Testis (tissue), 2 donors: ENCODE measurements at regions not wholly inside any gene's neighbourhood (a gene's known extent, or its start where the extent isn't known, plus 50 kb on each side); places are given as distances from the start of the nearest gene placed in this dataset.
"Not testable (repeated sequence)": the region's sequence is repeated elsewhere in the genome, so short reads cannot be mapped to it uniquely, and the experiment has no call there.

ENCODE experiments used
- DNase-seq: peaks from one replicate; pipeline ENCODE4 v3.0.0-alpha.2; 2019
- H3K27ac ChIP-seq, 2 donors: fragments of 200-600 bp; sonication (generic); one replicate each; pipeline ENCODE4 v1.5.1; 2019
- H3K27me3 ChIP-seq: fragments of 200-600 bp; sonication (generic); one replicate; pipeline ENCODE4 v1.5.1; 2019
- H3K36me3 ChIP-seq: fragments of 200-600 bp; sonication (generic); one replicate; pipeline ENCODE4 v1.5.1; 2017; ENCODE audit warnings: low read depth; ENCODE audit errors: missing control alignments
- H3K4me1 ChIP-seq: fragments of 200-600 bp; sonication (generic); one replicate; pipeline ENCODE4 v1.5.1; 2019
- H3K4me3 ChIP-seq, 2 donors: fragments of 200-600 bp; sonication (generic); one replicate each; pipeline ENCODE4 v1.5.1; 2017 to 2019
- H3K9me3 ChIP-seq: fragments of 200-600 bp; sonication (generic); one replicate; pipeline ENCODE4 v1.5.1; 2017
- CTCF ChIP-seq, 3 experiments: fragments of 450-650 bp in 2 of 3; fragments of 200-600 bp in 1 of 3; sonication (generic) in 1 of 3; IDR thresholded peaks; one replicate each; pipeline ENCODE4 v1.5.1; 2016 to 2019; ENCODE audit warnings: antibody characterized with exemption in 3 of 3, mild to moderate bottlenecking in 2 of 3, moderate library complexity in 1 of 3
- POLR2A ChIP-seq: fragments of 450-650 bp; IDR thresholded peaks from one replicate; pipeline ENCODE4 v1.6.1; 2017; ENCODE audit warnings: antibody characterized with exemption, mild to moderate bottlenecking, moderate library complexity
- WGBS, 2 donors: methylation state at CpG; one replicate each; pipeline ENCODE4 v1.1.5; 2018; 5-methylcytosine and 5-hydroxymethylcytosine counted together
- intact Hi-C: fragments of 100-400 bp; cut with DNase I; formaldehyde crosslinking; loops from one replicate; pipeline ENCODE4 v1.15.1; 2023; ENCODE audit warnings: low total_unique reads

- H3K4me1 ChIP-seq = no peaks in the 10 kb centered on the region
- no peaks in the 10 kb centered on the region for H3K9me3 ChIP-seq
- intact Hi-C loops = loop anchor here (10.0 kb wide), 1 partner anchor 66 kb away; no protein-coding TSS in a partner anchor
- no peak overlapping the region for H3K27ac ChIP-seq
- H3K27me3 ChIP-seq = no peaks in the 10 kb centered on the region
- H3K36me3 ChIP-seq = no peaks in the 10 kb centered on the region
- TF ChIP-seq POLR2A = no peak
- no peak for TF ChIP-seq CTCF (IDR thresholded peaks at IDR 0.05)
- H3K4me3 ChIP-seq = no peak overlapping the region
- no peak for DNase-seq
Measured at GRCh38 chr9:104999136-104999535, 71.2 kb upstream of the ABCA1 start.

- intact Hi-C loops, H3K4me1 ChIP-seq, H3K27me3 ChIP-seq, H3K4me3 ChIP-seq, H3K36me3 ChIP-seq, H3K27ac ChIP-seq, H3K9me3 ChIP-seq, DNase-seq: not testable (repeated sequence)
- 97% methylated on average over 11 of the region's 11 CpGs for WGBS, 2 donors
Measured at GRCh38 chr9:105000529-105000928, 72.6 kb upstream of the ABCA1 start.

- H3K4me1 ChIP-seq = no peaks in the 10 kb centered on the region
- no peak for DNase-seq
- H3K27me3 ChIP-seq = no peaks in the 10 kb centered on the region
- 83 to 93% methylated on average over 7 of the region's 7 CpGs for WGBS, 2 donors
- no peak for TF ChIP-seq CTCF (IDR thresholded peaks at IDR 0.05)
- TF ChIP-seq POLR2A = no peak
- no peak overlapping the region for H3K4me3 ChIP-seq
- H3K27ac ChIP-seq = no peak overlapping the region
- no peaks in the 10 kb centered on the region for H3K36me3 ChIP-seq
- H3K9me3 ChIP-seq = no peaks in the 10 kb centered on the region
- intact Hi-C loops = no loop called here
Measured at GRCh38 chr9:105004466-105005090, 76.6 kb upstream of the ABCA1 start.

- TF ChIP-seq CTCF (IDR thresholded peaks at IDR 0.05) (no peak), POLR2A (no peak)
- H3K4me1 ChIP-seq = no peaks in the 10 kb centered on the region
- H3K27ac ChIP-seq = no peak overlapping the region
- no peaks in the 10 kb centered on the region for H3K36me3 ChIP-seq
- DNase-seq = no peak
- no peaks in the 10 kb centered on the region for H3K27me3 ChIP-seq
- intact Hi-C loops = no loop called here
- no peak overlapping the region for H3K4me3 ChIP-seq
- no peaks in the 10 kb centered on the region for H3K9me3 ChIP-seq
- WGBS, 2 donors = 94 to 96% methylated on average over 1 of the region's 1 CpG
Measured at GRCh38 chr9:105005186-105005585, 77.2 kb upstream of the ABCA1 start.

GRCh38 chr9:105006514-105006913 lies 78.6 kb upstream of the ABCA1 start:
- no peak for DNase-seq
- H3K27ac ChIP-seq = no peak overlapping the region
- H3K4me3 ChIP-seq = no peak overlapping the region
- 92 to 93% methylated on average over 2 of the region's 2 CpGs for WGBS, 2 donors
- H3K9me3 ChIP-seq = no peaks in the 10 kb centered on the region
- no peaks in the 10 kb centered on the region for H3K4me1 ChIP-seq
- no peaks in the 10 kb centered on the region for H3K36me3 ChIP-seq
- intact Hi-C loops = no loop called here
- TF ChIP-seq POLR2A (no peak), CTCF (IDR thresholded peaks at IDR 0.05) (no peak)
- H3K27me3 ChIP-seq = no peaks in the 10 kb centered on the region
